K562 (cell line): ENCODE measurements at regions not wholly inside any gene's neighbourhood (a gene's known extent, or its start where the extent isn't known, plus 50 kb on each side); places are given as distances from the start of the nearest gene placed in this dataset.

Experiments
- ATAC-seq: fragments of 200-7000 bp; cut with Tn5 transposase; 3 replicates; pipeline ENCODE4 v1.9.1; 2020; ENCODE audit warnings: moderate library complexity
- BruUV-seq: library from RNA; stranded (reverse); fragments of 400-500 nt; replicated peaks from 2 replicates; lab custom pipeline; 2021; lab: Mats Ljungman, UMichigan
- CTCF ChIA-PET: fragments of 300-600 bp; formaldehyde crosslinking; extraction: SDS; loops from one replicate; lab custom pipeline; 2021; ENCODE audit warnings: low intra/inter-chr PET ratio; lab: Yijun Ruan, JAX
- POLR2A ChIA-PET: fragments of 300-600, 350-650 bp; sonication (Branson Sonifier 250); formaldehyde crosslinking; extraction: SDS; loops from one replicate; lab custom pipeline; 2021; ENCODE audit warnings: antibody characterized with exemption, inconsistent platforms; lab: Yijun Ruan, JAX
- DNase-seq, 4 experiments: peaks; one replicate each; pipeline versions ENCODE4 v3.0.0 to v3.0.0-alpha.2; 2011 to 2018; ENCODE audit warnings: low spot score in 3 of 4, mixed read lengths in 3 of 4; ENCODE audit errors: extremely low read depth in 1 of 4
- FAIRE-seq: peaks from 2 replicates; lab custom pipeline; 2011; peaks lifted over from hg19 to GRCh38; lab: Jason Lieb, UNC
- H2AFZ ChIP-seq: 2 replicates; pipeline ENCODE4 v1.6.0; 2011; ENCODE audit warnings: low read depth, low read length, control low read depth, inconsistent platforms
- H3K27ac ChIP-seq: fragments of 200-600 bp; 3 replicates; pipeline ENCODE4 v1.8.0; 2011; ENCODE audit warnings: low read depth, mild to moderate bottlenecking, control low read depth, inconsistent platforms, low read length, moderate library complexity, mixed read lengths; ENCODE audit errors: extremely low read depth
- H3K27me3 ChIP-seq, 2 experiments: fragments of 300-600 bp in 1 of 2; 2 replicates in 1 of 2; 3 replicates in 1 of 2; pipeline versions ENCODE4 v1.6.0 to v1.8.0; 2011; ENCODE audit warnings: inconsistent platforms in 2 of 2, low read length in 2 of 2, mild to moderate bottlenecking in 1 of 2, mixed read lengths in 1 of 2, moderate library complexity in 1 of 2; ENCODE audit not compliant: control insufficient read depth in 2 of 2, insufficient read depth in 2 of 2
- H3K36me3 ChIP-seq: fragments of 300-600 bp; 3 replicates; pipeline ENCODE4 v1.8.0; 2011; ENCODE audit warnings: mild to moderate bottlenecking, low read length, inconsistent platforms; ENCODE audit not compliant: control insufficient read depth, insufficient read depth
- H3K4me1 ChIP-seq, 2 experiments: fragments of 200-600 bp in 1 of 2; replicated peaks in 1 of 2; 2 replicates in 1 of 2; 3 replicates in 1 of 2; pipeline versions ENCODE4 v1.5.1 to v1.8.0; 2011; ENCODE audit warnings: inconsistent platforms in 2 of 2, low read length in 2 of 2, mild to moderate bottlenecking in 1 of 2, mixed read lengths in 1 of 2, moderate library complexity in 1 of 2; ENCODE audit not compliant: control insufficient read depth in 2 of 2, insufficient read depth in 2 of 2
- H3K4me2 ChIP-seq: 2 replicates; pipeline ENCODE4 v1.6.1; 2011; ENCODE audit warnings: low read length, control low read depth, inconsistent platforms, mixed read lengths; ENCODE audit not compliant: insufficient read depth
- H3K4me3 ChIP-seq: fragments of 200-600 bp; sonication (generic), shearing (Covaris generic); 2 replicates; pipeline ENCODE4 v1.5.1; 2016; ENCODE audit warnings: control low read depth, inconsistent platforms
- H3K79me2 ChIP-seq: fragments of 200-600 bp; 3 replicates; pipeline ENCODE4 v1.8.0; 2011; ENCODE audit warnings: low read length, inconsistent platforms; ENCODE audit not compliant: control insufficient read depth, insufficient read depth
- H3K9ac ChIP-seq, 2 experiments: 2 replicates each; pipeline versions ENCODE4 v1.6.0 to v1.6.1; 2011; ENCODE audit warnings: low read depth in 2 of 2, low read length in 2 of 2, control low read depth in 1 of 2, inconsistent platforms in 1 of 2, mild to moderate bottlenecking in 1 of 2, mixed read lengths in 1 of 2; ENCODE audit not compliant: insufficient read depth in 1 of 2
- H3K9me1 ChIP-seq: one replicate; pipeline ENCODE4 v1.6.0; 2011; ENCODE audit warnings: inconsistent platforms, mild to moderate bottlenecking, low read length, moderate library complexity; ENCODE audit not compliant: control insufficient read depth, insufficient read depth
- H3K9me3 ChIP-seq: replicated peaks from 2 replicates; pipeline ENCODE4 v1.5.1; 2011; ENCODE audit warnings: low read depth, low read length, inconsistent platforms; ENCODE audit not compliant: control insufficient read depth, insufficient read depth
- H4K20me1 ChIP-seq: replicated peaks from 2 replicates; pipeline ENCODE4 v1.6.1; 2011; ENCODE audit warnings: low read length, inconsistent platforms, mixed read lengths; ENCODE audit not compliant: control insufficient read depth, insufficient read depth
- ASH1L ChIP-seq: fragments of 450-650 bp; IDR thresholded peaks from 2 replicates; pipeline ENCODE4 v1.6.1; 2018; ENCODE audit warnings: borderline replicate concordance, mild to moderate bottlenecking, low read depth; ENCODE audit not compliant: partially characterized antibody
- ATF2 ChIP-seq: sonication (generic); formaldehyde crosslinking; IDR thresholded peaks from 2 replicates; pipeline ENCODE4 v1.8.1; 2022; ENCODE audit warnings: missing genetic modification reagents
- CHAMP1 ChIP-seq: fragments of 450-650 bp; IDR thresholded peaks from 2 replicates; pipeline ENCODE4 v1.6.1; 2016; ENCODE audit warnings: mild to moderate bottlenecking
- DPF2 ChIP-seq: fragments of 450-650 bp; IDR thresholded peaks from 2 replicates; pipeline ENCODE4 v1.6.1; 2016
- ETS2 ChIP-seq: IDR thresholded peaks from 2 replicates; pipeline ENCODE4 v1.6.1; 2016; ENCODE audit warnings: borderline replicate concordance, missing genetic modification characterization, mild to moderate bottlenecking, moderate library complexity, missing compliant biosample characterization; ENCODE audit not compliant: poor library complexity, severe bottlenecking
- EZH2 ChIP-seq: IDR thresholded peaks from 2 replicates; pipeline ENCODE4 v1.6.1; 2012; ENCODE audit warnings: low read depth, mild to moderate bottlenecking, inconsistent platforms, low read length, borderline replicate concordance
- GTF2E2 ChIP-seq: fragments of 200-800 bp; sonication (Bioruptor generic); IDR thresholded peaks from 2 replicates; pipeline ENCODE4 v1.6.1; 2016; ENCODE audit warnings: missing genetic modification characterization, missing compliant biosample characterization
- HOXB6 ChIP-seq: fragments of 250-450 bp; sonication (Bioruptor Pico); IDR thresholded peaks from 2 replicates; pipeline ENCODE4 v1.5.1; 2022; ENCODE audit warnings: mild to moderate bottlenecking, borderline replicate concordance
- ILK ChIP-seq: fragments of 450-650 bp; IDR thresholded peaks from 2 replicates; pipeline ENCODE4 v1.6.1; 2016; ENCODE audit warnings: missing genetic modification characterization, low read depth, mild to moderate bottlenecking, missing compliant biosample characterization, moderate library complexity, borderline replicate concordance
- MAX ChIP-seq: sonication (generic); formaldehyde crosslinking; IDR thresholded peaks from 2 replicates; pipeline ENCODE4 v1.9.0; 2022; ENCODE audit warnings: mild to moderate bottlenecking, missing genetic modification reagents
- NFYB ChIP-seq: IDR thresholded peaks from 2 replicates; pipeline ENCODE4 v1.6.1; 2011; ENCODE audit warnings: mild to moderate bottlenecking, moderate library complexity; ENCODE audit not compliant: insufficient read length; ENCODE audit errors: extremely low read depth
- ZBTB11 ChIP-seq, 3 experiments: fragments of 200-800 bp in 1 of 3; fragments of 250-450 bp in 1 of 3; fragments of 450-650 bp in 1 of 3; sonication (Bioruptor Pico) in 1 of 3; sonication (Bioruptor generic) in 1 of 3; formaldehyde crosslinking in 1 of 3; IDR thresholded peaks; 2 replicates each; pipeline versions ENCODE4 v1.6.1 to v1.8.0; 2016 to 2022; ENCODE audit warnings: mild to moderate bottlenecking in 2 of 3, missing genetic modification characterization in 2 of 3, missing compliant biosample characterization in 1 of 3, moderate library complexity in 1 of 3
- ZNF324 ChIP-seq: fragments of 250-450 bp; sonication (Bioruptor Pico); IDR thresholded peaks from 2 replicates; pipeline ENCODE4 v1.4.0; 2020; ENCODE audit warnings: mild to moderate bottlenecking
- ZNF77 ChIP-seq: fragments of 250-450 bp; sonication (Bioruptor Pico); IDR thresholded peaks from 2 replicates; pipeline ENCODE4 v1.5.0; 2020
- WGBS: fragments of 100-300 bp; shearing (Covaris generic); methylation state at CpG from one replicate; pipeline ENCODE4 v1.1.6; 2016; ENCODE audit warnings: low coverage, mixed read lengths; ENCODE audit not compliant: insufficient coverage; ENCODE audit errors: missing lambda C conversion rate; 5-methylcytosine and 5-hydroxymethylcytosine counted together
- in situ Hi-C: fragments of 300-500 bp; cut with MboI; formaldehyde crosslinking; loops from 4 replicates; pipeline ENCODE4 v1.15.0; 2018; ENCODE audit warnings: inconsistent platforms, mixed read lengths
- intact Hi-C: fragments of 100-400 bp; cut with micrococcal nuclease; formaldehyde crosslinking; loops from 2 replicates; pipeline ENCODE4 v1.14.2; 2022

GRCh38 chr18:30929718-30930117, 112.8 kb downstream of the DSC3 start:
- no peak for TF ChIP-seq ZBTB11 (CRISPR knock-in tag; IDR thresholded peaks at IDR 0.05)
- TF ChIP-seq MAX, result no peak
- TF ChIP-seq ZNF77, result no peak
- no peak for TF ChIP-seq ATF2 (CRISPR knock-in tag)
- TF ChIP-seq GTF2E2 (tag), result no peak
- TF ChIP-seq EZH2, result no peak
- TF ChIP-seq ETS2 (tag), result no peak
- no peak for TF ChIP-seq DPF2
- no peak for TF ChIP-seq ILK (tag)
- TF ChIP-seq ZNF324 (CRISPR knock-in tag), result no peak
- no peak for TF ChIP-seq CHAMP1
- TF ChIP-seq HOXB6 (CRISPR knock-in tag), result no peak
- no peak for TF ChIP-seq NFYB
- TF ChIP-seq ASH1L, result no peak
- Histone ChIP-seq H3K4me3 (no peak overlapping the region), H2AFZ (peak overlapping the region; percentile 25; the same call in 1 of the 2 replicates), H3K4me2 (no peak overlapping the region), H3K9me1 (no peaks in the 10 kb centered on the region), H3K4me1 (no peaks in the 10 kb centered on the region), H3K79me2 (no peaks in the 10 kb centered on the region), H3K27ac (no peak overlapping the region), H3K9ac (no peak overlapping the region), H3K27me3 (no peaks in the 10 kb centered on the region), H3K36me3 (no peaks in the 10 kb centered on the region), H4K20me1 (no peaks in the 10 kb centered on the region), H3K9me3 (no peaks in the 10 kb centered on the region)
- ChIA-PET CTCF (no interaction called here), POLR2A (no interaction called here)
- FAIRE-seq (no peak), ATAC-seq (no peak), DNase-seq (no peak)
- in situ Hi-C loops, result no loop called here
- no TSS peak for BruUV-seq
- 3% methylated on average over 2 of the region's 2 CpGs for WGBS
- intact Hi-C loops, result no loop called here
